HepG2 (cell line): ENCODE measurements at regions not wholly inside any gene's neighbourhood (a gene's known extent, or its start where the extent isn't known, plus 50 kb on each side); places are given as distances from the start of the nearest gene placed in this dataset.

Experiments used
- JUND ChIP-seq: sonication (generic); formaldehyde crosslinking; IDR thresholded peaks from 2 replicates; pipeline ENCODE4 v1.8.0; 2022; ENCODE audit warnings: mild to moderate bottlenecking, missing genetic modification reagents
- XRCC5 ChIP-seq: fragments of 200-400 bp; formaldehyde crosslinking; optimal IDR thresholded peaks from 2 replicates; pipeline ENCODE3; 2017; ENCODE audit warnings: mild to moderate bottlenecking, low read length
- ZNF780A ChIP-seq: sonication (generic); formaldehyde crosslinking; IDR thresholded peaks from 2 replicates; pipeline ENCODE4 v1.8.0; 2022; ENCODE audit warnings: mild to moderate bottlenecking, missing genetic modification reagents, moderate library complexity

- TF ChIP-seq ZNF780A (CRISPR knock-in tag), result no peak
- TF ChIP-seq XRCC5, result no peak
- no peak for TF ChIP-seq JUND (CRISPR knock-in tag)
These were observed 131.7 kb upstream of the CREB1 start for GRCh38 chr2:207397917-207398655.
